NCI-H1092 (cell line): ENCODE measurements at regions not wholly inside any gene's neighbourhood (a gene's known extent, or its start where the extent isn't known, plus 50 kb on each side); places are given as distances from the start of the nearest gene placed in this dataset.

Experiments used
- DNase-seq: peaks from one replicate; lab custom pipeline; 2025; lab: John Stamatoyannopoulos, UW

- DNase-seq = no peak
Measured at GRCh38 chr6:157772820-157773219, 50.2 kb upstream of the SNX9 start.
